Astrocyte (in vitro differentiated cells and primary cell): ENCODE measurements at regions not wholly inside any gene's neighbourhood (a gene's known extent, or its start where the extent isn't known, plus 50 kb on each side); places are given as distances from the start of the nearest gene placed in this dataset.

Experiments
- EZH2 ChIP-seq: IDR thresholded peaks from 2 replicates; pipeline ENCODE4 v1.6.1; 2012; ENCODE audit warnings: mild to moderate bottlenecking, low read length, inconsistent platforms; ENCODE audit not compliant: insufficient read depth
- TF ChIP-seq, protein P1 (sequence below): IDR thresholded peaks from 2 replicates; pipeline ENCODE4 v1.5.1; 2011; ENCODE audit warnings: low read depth, mild to moderate bottlenecking, inconsistent platforms, low read length, moderate library complexity; ENCODE audit not compliant: insufficient read depth

DNA sequence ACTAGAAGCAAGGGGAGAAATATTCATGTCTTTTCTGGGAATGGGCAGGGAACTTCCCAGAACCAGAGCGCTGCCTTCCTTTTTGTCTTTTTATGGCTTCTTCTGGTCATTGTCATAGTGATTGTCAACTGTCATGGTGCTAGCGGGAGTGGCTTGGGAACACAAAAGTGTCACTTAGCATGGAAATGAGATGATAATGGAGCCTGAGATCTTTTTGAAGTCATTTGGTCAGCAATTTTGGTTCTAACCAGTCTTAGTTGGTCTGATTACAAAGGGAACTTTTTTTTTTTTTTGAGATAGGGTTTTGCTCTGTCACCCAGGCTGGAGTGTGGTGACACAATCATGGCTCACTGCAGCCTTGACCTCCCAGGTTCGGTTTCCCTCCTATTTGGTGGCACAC, 62.7 kb upstream of the RPH3A start:
- TF ChIP-seq, protein P1, sequence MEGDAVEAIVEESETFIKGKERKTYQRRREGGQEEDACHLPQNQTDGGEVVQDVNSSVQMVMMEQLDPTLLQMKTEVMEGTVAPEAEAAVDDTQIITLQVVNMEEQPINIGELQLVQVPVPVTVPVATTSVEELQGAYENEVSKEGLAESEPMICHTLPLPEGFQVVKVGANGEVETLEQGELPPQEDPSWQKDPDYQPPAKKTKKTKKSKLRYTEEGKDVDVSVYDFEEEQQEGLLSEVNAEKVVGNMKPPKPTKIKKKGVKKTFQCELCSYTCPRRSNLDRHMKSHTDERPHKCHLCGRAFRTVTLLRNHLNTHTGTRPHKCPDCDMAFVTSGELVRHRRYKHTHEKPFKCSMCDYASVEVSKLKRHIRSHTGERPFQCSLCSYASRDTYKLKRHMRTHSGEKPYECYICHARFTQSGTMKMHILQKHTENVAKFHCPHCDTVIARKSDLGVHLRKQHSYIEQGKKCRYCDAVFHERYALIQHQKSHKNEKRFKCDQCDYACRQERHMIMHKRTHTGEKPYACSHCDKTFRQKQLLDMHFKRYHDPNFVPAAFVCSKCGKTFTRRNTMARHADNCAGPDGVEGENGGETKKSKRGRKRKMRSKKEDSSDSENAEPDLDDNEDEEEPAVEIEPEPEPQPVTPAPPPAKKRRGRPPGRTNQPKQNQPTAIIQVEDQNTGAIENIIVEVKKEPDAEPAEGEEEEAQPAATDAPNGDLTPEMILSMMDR = no peak
- TF ChIP-seq EZH2 = no peak
